IPS-NIHi7 (cell line): ENCODE measurements at regions not wholly inside any gene's neighbourhood (a gene's known extent, or its start where the extent isn't known, plus 50 kb on each side); places are given as distances from the start of the nearest gene placed in this dataset.
"Not testable (repeated sequence)": the region's sequence is repeated elsewhere in the genome, so short reads cannot be mapped to it uniquely, and the experiment has no call there.

ENCODE experiments used
- DNase-seq: peaks from one replicate; pipeline ENCODE4 v3.0.0; 2012; ENCODE audit warnings: mixed read lengths; ENCODE audit errors: extremely low spot score

GRCh38 chr14:103186909-103187586 is 63.8 kb downstream of the TNFAIP2 start:
- peak; percentile 68 for DNase-seq

- DNase-seq: no peak
Observed at GRCh38 chr14:103187911-103188310, 64.7 kb downstream of the TNFAIP2 start.

GRCh38 chr14:103188810-103189480 is 65.7 kb downstream of the TNFAIP2 start:
- peak; percentile 57 for DNase-seq

- no peak for DNase-seq
Observed at GRCh38 chr14:103189481-103190470, 66.5 kb downstream of the TNFAIP2 start.

GRCh38 chr14:103190741-103191140 is 67.5 kb downstream of the TNFAIP2 start:
- DNase-seq: no peak

- no peak for DNase-seq
Observed at GRCh38 chr14:103191844-103192243, 68.6 kb downstream of the TNFAIP2 start.

GRCh38 chr14:103192246-103192840 is 69.1 kb downstream of the TNFAIP2 start:
- DNase-seq: no peak

- DNase-seq: not testable (repeated sequence)
Observed at GRCh38 chr14:103192861-103193260, 69.6 kb downstream of the TNFAIP2 start.

GRCh38 chr14:103193491-103193890 is 70.2 kb downstream of the TNFAIP2 start:
- DNase-seq: not testable (repeated sequence)

- DNase-seq: no peak
Observed at GRCh38 chr14:103194256-103195045, 71.2 kb downstream of the TNFAIP2 start.

GRCh38 chr14:103195828-103196615 is 72.8 kb downstream of the TNFAIP2 start:
- no peak for DNase-seq

- no peak for DNase-seq
Observed at GRCh38 chr14:103196716-103197115, 73.5 kb downstream of the TNFAIP2 start.

- no peak for DNase-seq
Observed at GRCh38 chr14:103198131-103199105, 75.2 kb downstream of the TNFAIP2 start.

GRCh38 chr14:103199124-103199523 is 75.9 kb downstream of the TNFAIP2 start:
- DNase-seq: no peak

- DNase-seq: no peak
Observed at GRCh38 chr14:103201801-103202200, 78.5 kb downstream of the TNFAIP2 start.

- DNase-seq: no peak
Observed at GRCh38 chr14:103204852-103205540, 81.7 kb downstream of the TNFAIP2 start.

GRCh38 chr14:103205541-103205906 is 82.3 kb downstream of the TNFAIP2 start:
- no peak for DNase-seq

GRCh38 chr14:103206023-103206481 is 82.8 kb downstream of the TNFAIP2 start:
- no peak for DNase-seq
